Panc1 (cell line): ENCODE measurements at regions not wholly inside any gene's neighbourhood (a gene's known extent, or its start where the extent isn't known, plus 50 kb on each side); places are given as distances from the start of the nearest gene placed in this dataset.

ENCODE experiments used
- ATAC-seq: fragments of 200-7000 bp; cut with Tn5 transposase; 2 replicates; pipeline ENCODE4 v1.9.1; 2020; ENCODE audit warnings: mild to moderate bottlenecking, moderate library complexity
- BruUV-seq: library from RNA; stranded (reverse); fragments of 400-500 nt; replicated peaks from 2 replicates; lab custom pipeline; 2021; lab: Mats Ljungman, UMichigan
- CTCF ChIA-PET: fragments of 300-600 bp; sonication (Branson Sonifier 250); formaldehyde crosslinking; loops from one replicate; lab custom pipeline; 2022; ENCODE audit warnings: antibody characterized with exemption; lab: Charles Lee
- POLR2A ChIA-PET: fragments of 300-600 bp; sonication (Branson Sonifier 250); formaldehyde crosslinking; loops from one replicate; lab custom pipeline; 2022; ENCODE audit warnings: antibody characterized with exemption; lab: Charles Lee
- DNase-seq: peaks from one replicate; pipeline ENCODE4 v3.0.0-alpha.2; 2010; ENCODE audit warnings: low read depth, low spot score
- H3K27ac ChIP-seq: 2 replicates; pipeline ENCODE4 v1.5.1; 2011; ENCODE audit warnings: mild to moderate bottlenecking, low read length, inconsistent platforms
- H3K27me3 ChIP-seq: fragments of 200-500 bp; sonication (Bioruptor generic); 2 replicates; pipeline ENCODE4 v1.6.0; 2014; ENCODE audit warnings: low read length, inconsistent platforms; ENCODE audit not compliant: control insufficient read depth, insufficient read depth
- H3K36me3 ChIP-seq: fragments of 200-500 bp; sonication (Bioruptor generic); 2 replicates; pipeline ENCODE4 v1.5.1; 2014; ENCODE audit warnings: inconsistent platforms, mild to moderate bottlenecking, low read length, moderate library complexity; ENCODE audit not compliant: control insufficient read depth, insufficient read depth
- H3K4me1 ChIP-seq: 2 replicates; pipeline ENCODE4 v1.5.1; 2011; ENCODE audit warnings: inconsistent platforms, mild to moderate bottlenecking, low read length, moderate library complexity; ENCODE audit not compliant: control insufficient read depth, insufficient read depth
- H3K4me3 ChIP-seq, 2 experiments: 2 replicates each; pipeline ENCODE4 v1.5.1; 2011 to 2012; ENCODE audit warnings: low read depth in 2 of 2, low read length in 2 of 2, mild to moderate bottlenecking in 2 of 2, inconsistent platforms in 1 of 2, moderate library complexity in 1 of 2
- H3K9me3 ChIP-seq: fragments of 200-500 bp; sonication (Bioruptor generic); 2 replicates; pipeline ENCODE4 v1.5.1; 2014; ENCODE audit warnings: low read depth, mild to moderate bottlenecking, inconsistent platforms, low read length, moderate library complexity; ENCODE audit not compliant: control insufficient read depth, insufficient read depth
- POLR2AphosphoS5 ChIP-seq: IDR thresholded peaks from 2 replicates; pipeline ENCODE4 v1.6.1; 2012; ENCODE audit warnings: mild to moderate bottlenecking, low read depth, low read length, moderate library complexity
- SIN3A ChIP-seq: IDR thresholded peaks from 2 replicates; pipeline ENCODE4 v1.6.1; 2012; ENCODE audit warnings: low read depth, mild to moderate bottlenecking, low read length, moderate library complexity, borderline replicate concordance; ENCODE audit not compliant: insufficient read depth
- TCF7L2 ChIP-seq: IDR thresholded peaks from 2 replicates; pipeline ENCODE4 v1.6.1; 2011; ENCODE audit warnings: mild to moderate bottlenecking, low read depth, low read length, inconsistent platforms
- in situ Hi-C: cut with HindIII; loops from 2 replicates; pipeline ENCODE4 v1.10.0; 2016; ENCODE audit warnings: low sequenced_read_pairs, low pct_unique_long_range_greater_than_20kb
- intact Hi-C: fragments of 100-400 bp; cut with micrococcal nuclease; formaldehyde crosslinking; loops from one replicate; pipeline ENCODE4 v1.10.0; 2022; ENCODE audit not compliant: unreplicated experiment
- TF ChIP-seq, protein P1 (sequence below), 2 experiments: IDR thresholded peaks; 2 replicates each; pipeline ENCODE4 v1.6.1; 2011 to 2012; ENCODE audit warnings: low read depth in 2 of 2, control low read depth in 1 of 2, low read length in 1 of 2, mild to moderate bottlenecking in 1 of 2, moderate library complexity in 1 of 2; ENCODE audit not compliant: insufficient read depth in 1 of 2
- TF ChIP-seq, protein P2 (sequence below): fragments of 450-650 bp; IDR thresholded peaks from 2 replicates; pipeline ENCODE4 v1.5.1; 2017; ENCODE audit warnings: mild to moderate bottlenecking

DNA sequence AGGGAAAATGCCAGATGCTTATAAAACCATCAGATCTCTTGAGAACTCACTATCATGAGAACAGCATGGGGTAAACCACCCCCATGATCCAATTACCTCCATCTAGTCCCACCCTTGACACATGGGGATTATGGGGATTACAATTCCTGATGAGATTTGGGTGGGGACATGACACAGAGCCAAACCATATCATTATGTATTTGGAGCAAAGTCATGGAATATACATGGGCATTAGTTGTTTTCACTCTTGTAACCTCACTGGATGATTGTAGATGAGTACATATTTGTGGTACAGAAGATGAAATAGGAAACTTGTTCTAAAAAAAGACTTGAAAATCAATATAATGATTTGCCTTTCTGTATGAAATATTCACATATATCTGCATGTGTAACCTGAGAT is 674.5 kb upstream of the BOD1L1 start:
- TF ChIP-seq TCF7L2 (no peak), POLR2AphosphoS5 (no peak), SIN3A (no peak)
- TF ChIP-seq, protein P1, sequence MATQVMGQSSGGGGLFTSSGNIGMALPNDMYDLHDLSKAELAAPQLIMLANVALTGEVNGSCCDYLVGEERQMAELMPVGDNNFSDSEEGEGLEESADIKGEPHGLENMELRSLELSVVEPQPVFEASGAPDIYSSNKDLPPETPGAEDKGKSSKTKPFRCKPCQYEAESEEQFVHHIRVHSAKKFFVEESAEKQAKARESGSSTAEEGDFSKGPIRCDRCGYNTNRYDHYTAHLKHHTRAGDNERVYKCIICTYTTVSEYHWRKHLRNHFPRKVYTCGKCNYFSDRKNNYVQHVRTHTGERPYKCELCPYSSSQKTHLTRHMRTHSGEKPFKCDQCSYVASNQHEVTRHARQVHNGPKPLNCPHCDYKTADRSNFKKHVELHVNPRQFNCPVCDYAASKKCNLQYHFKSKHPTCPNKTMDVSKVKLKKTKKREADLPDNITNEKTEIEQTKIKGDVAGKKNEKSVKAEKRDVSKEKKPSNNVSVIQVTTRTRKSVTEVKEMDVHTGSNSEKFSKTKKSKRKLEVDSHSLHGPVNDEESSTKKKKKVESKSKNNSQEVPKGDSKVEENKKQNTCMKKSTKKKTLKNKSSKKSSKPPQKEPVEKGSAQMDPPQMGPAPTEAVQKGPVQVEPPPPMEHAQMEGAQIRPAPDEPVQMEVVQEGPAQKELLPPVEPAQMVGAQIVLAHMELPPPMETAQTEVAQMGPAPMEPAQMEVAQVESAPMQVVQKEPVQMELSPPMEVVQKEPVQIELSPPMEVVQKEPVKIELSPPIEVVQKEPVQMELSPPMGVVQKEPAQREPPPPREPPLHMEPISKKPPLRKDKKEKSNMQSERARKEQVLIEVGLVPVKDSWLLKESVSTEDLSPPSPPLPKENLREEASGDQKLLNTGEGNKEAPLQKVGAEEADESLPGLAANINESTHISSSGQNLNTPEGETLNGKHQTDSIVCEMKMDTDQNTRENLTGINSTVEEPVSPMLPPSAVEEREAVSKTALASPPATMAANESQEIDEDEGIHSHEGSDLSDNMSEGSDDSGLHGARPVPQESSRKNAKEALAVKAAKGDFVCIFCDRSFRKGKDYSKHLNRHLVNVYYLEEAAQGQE (IDR thresholded peaks at IDR 0.05; ENCODE audit: insufficient read depth in 1 of 2, low read depth in 2 of 2, low read length in 1 of 2) = no peak
- TF ChIP-seq, protein P2, sequence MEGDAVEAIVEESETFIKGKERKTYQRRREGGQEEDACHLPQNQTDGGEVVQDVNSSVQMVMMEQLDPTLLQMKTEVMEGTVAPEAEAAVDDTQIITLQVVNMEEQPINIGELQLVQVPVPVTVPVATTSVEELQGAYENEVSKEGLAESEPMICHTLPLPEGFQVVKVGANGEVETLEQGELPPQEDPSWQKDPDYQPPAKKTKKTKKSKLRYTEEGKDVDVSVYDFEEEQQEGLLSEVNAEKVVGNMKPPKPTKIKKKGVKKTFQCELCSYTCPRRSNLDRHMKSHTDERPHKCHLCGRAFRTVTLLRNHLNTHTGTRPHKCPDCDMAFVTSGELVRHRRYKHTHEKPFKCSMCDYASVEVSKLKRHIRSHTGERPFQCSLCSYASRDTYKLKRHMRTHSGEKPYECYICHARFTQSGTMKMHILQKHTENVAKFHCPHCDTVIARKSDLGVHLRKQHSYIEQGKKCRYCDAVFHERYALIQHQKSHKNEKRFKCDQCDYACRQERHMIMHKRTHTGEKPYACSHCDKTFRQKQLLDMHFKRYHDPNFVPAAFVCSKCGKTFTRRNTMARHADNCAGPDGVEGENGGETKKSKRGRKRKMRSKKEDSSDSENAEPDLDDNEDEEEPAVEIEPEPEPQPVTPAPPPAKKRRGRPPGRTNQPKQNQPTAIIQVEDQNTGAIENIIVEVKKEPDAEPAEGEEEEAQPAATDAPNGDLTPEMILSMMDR = no peak
- Histone ChIP-seq H3K9me3 (no peaks in the 10 kb centered on the region), H3K4me1 (no peaks in the 10 kb centered on the region), H3K4me3 (no peak overlapping the region), H3K27ac (no peak overlapping the region), H3K36me3 (no peaks in the 10 kb centered on the region), H3K27me3 (no peaks in the 10 kb centered on the region)
- no TSS peak for BruUV-seq
- ChIA-PET CTCF (no interaction called here), POLR2A (no interaction called here)
- intact Hi-C loops (no loop called here), in situ Hi-C loops (no loop called here)
- DNase-seq (no peak), ATAC-seq (no peak)

DNA sequence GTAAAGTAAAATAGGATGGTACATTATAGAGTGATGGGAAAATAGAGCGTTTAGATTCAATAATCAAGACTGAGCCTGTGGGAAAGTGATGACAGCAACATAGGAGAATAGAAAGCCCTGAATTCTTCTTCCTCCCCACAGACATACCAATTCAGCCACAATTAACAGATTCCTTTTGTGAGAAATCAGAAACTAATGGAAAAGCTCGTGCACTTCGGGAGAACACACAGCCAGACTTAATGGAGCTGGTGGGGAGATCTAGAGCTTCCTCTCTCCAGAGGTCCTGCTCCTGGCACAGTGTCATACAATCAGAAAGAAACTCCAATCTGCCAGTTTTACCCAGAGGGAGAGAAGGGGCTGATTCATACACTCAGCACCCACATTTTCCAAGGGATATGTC is 676.3 kb upstream of the BOD1L1 start:
- intact Hi-C loops = no loop called here
- H3K4me1 ChIP-seq = no peaks in the 10 kb centered on the region
- CTCF ChIA-PET = no interaction called here
- ATAC-seq (no peak), DNase-seq (no peak)
- no peak overlapping the region for H3K27ac ChIP-seq
- TF ChIP-seq SIN3A = no peak
- TF ChIP-seq TCF7L2 = no peak
- no peak for TF ChIP-seq POLR2AphosphoS5
- TF ChIP-seq, protein P2 = no peak
- TF ChIP-seq, protein P1 (IDR thresholded peaks at IDR 0.05; ENCODE audit: insufficient read depth in 1 of 2, low read depth in 2 of 2, low read length in 1 of 2) = no peak
- POLR2A ChIA-PET = no interaction called here
- in situ Hi-C loops = no loop called here
- H3K9me3 ChIP-seq = no peaks in the 10 kb centered on the region
- H3K4me3 ChIP-seq = no peak overlapping the region
- no peaks in the 10 kb centered on the region for H3K27me3 ChIP-seq
- H3K36me3 ChIP-seq = no peaks in the 10 kb centered on the region
- BruUV-seq = no TSS peak
